OCI-LY3 (cell line): ENCODE measurements at regions not wholly inside any gene's neighbourhood (a gene's known extent, or its start where the extent isn't known, plus 50 kb on each side); places are given as distances from the start of the nearest gene placed in this dataset.

ENCODE experiments used
- EZH2phosphoT487 ChIP-seq: fragments of 200-600 bp; shearing (Covaris generic); IDR thresholded peaks from 2 replicates; pipeline ENCODE4 v1.6.1; 2018; ENCODE audit warnings: antibody characterized with exemption, mixed run types, low read depth
- TF ChIP-seq, protein P1 (sequence below): fragments of 200-600, 300-600 bp; sonication (generic); IDR thresholded peaks from 2 replicates; pipeline ENCODE4 v1.5.1; 2014; ENCODE audit warnings: antibody characterized with exemption, low read length, low read depth

DNA sequence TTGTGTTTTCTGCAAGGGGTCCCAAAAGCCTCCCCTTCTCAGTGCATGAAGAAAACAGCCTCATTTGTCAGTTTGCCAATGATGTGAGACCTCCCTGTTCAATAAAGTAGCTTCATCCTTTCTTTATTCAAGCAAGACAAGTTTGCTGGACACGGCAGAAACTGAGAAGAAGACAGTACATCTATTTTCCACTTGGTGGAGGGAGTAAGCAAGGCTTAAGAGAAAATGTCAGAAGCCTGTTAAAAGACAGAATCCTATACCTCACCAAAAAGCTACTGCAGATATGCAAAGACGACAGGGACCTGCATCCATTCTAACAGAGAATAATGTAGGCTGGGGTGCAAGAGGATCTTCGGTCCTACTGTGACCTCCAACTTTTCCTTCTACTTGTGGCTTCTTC lies 506.8 kb upstream of the VRK2 start:
- TF ChIP-seq, protein P1, sequence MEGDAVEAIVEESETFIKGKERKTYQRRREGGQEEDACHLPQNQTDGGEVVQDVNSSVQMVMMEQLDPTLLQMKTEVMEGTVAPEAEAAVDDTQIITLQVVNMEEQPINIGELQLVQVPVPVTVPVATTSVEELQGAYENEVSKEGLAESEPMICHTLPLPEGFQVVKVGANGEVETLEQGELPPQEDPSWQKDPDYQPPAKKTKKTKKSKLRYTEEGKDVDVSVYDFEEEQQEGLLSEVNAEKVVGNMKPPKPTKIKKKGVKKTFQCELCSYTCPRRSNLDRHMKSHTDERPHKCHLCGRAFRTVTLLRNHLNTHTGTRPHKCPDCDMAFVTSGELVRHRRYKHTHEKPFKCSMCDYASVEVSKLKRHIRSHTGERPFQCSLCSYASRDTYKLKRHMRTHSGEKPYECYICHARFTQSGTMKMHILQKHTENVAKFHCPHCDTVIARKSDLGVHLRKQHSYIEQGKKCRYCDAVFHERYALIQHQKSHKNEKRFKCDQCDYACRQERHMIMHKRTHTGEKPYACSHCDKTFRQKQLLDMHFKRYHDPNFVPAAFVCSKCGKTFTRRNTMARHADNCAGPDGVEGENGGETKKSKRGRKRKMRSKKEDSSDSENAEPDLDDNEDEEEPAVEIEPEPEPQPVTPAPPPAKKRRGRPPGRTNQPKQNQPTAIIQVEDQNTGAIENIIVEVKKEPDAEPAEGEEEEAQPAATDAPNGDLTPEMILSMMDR, result no peak
- TF ChIP-seq EZH2phosphoT487, result no peak
